DLD1 (cell line): ENCODE measurements at regions not wholly inside any gene's neighbourhood (a gene's known extent, or its start where the extent isn't known, plus 50 kb on each side); places are given as distances from the start of the nearest gene placed in this dataset.

Source experiments
- in situ Hi-C: cut with HindIII; loops from 2 replicates; pipeline ENCODE4 v1.10.0; 2017; ENCODE audit warnings: low sequenced_read_pairs

DNA sequence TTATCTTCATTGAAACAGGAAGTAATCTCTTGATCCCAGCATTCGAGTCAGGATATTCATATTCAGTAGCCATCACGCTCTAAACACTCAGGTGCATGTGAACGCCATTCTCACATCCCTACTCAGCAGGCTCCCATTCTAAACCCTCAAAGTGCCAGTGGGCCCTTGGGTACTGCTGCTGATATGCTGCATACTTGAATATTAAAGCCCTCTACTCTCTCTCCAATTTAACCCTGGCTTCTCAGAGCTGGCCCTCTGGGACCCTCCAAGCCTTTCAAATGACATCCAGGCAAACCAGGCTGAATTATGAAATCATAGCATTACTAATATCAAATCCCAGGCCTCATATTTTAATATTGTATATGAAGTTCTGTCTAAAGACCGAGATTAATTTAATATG, 468.2 kb downstream of the NUF2 start:
- in situ Hi-C loops, result no loop called here

DNA sequence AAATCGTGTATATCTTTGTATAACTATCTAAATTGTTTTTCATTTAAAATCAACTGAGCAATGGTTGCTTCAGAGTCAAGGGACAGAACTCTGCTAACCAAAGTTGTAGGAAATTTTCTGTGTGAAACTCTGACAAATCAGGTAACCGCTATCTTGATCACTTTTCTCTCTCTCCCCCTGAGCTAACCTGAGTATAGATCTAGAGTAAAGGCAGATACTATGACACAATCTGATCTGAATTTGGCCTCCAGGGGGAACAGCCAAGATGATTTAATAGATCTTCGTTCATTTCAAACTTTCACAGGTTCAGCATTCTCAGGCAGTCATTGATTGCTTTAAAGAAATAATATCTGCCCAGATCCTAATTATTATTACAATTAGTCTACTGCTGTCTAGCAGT, 472.8 kb downstream of the NUF2 start:
- in situ Hi-C loops, result no loop called here

DNA sequence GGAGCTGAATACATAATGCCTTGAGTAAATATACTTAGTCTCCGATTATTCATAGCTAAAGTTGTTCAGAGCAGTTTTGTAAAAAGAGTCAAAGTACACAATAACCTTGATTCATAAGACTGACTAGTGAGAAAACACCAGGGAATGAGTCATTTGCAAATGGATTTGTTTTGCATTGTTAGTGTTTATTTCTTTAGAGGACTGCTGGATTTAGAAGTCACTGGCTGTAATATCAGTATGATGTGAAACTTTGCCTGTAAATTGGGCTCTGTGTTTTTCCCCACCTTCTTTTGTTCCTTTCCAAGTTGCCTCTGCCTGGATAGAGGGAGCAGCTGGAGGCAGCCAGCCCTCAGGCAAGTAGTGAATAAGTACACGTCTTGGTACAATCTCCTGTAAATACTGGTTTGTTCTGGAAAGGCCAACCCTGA, 474.7 kb downstream of the NUF2 start:
- in situ Hi-C loops, result no loop called here

DNA sequence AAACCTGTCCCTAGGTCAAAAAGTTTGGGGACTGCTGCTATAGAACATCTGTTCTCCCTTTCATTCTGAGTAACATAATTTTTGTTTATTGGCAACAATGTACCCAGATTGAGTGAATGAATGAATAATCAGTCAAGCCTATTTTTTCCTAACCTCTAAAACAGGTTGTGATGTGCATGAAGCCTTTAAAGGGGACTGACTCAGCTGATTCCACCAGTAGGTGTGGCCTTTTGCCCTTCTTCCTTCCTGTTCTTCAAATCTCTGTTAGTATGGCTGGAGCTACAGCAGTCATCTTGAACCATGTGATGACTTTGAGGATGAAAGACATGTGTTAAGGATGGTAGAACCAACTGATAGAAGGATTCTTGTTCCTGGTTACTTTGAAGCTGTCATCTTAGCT, 476.1 kb downstream of the NUF2 start:
- in situ Hi-C loops, result no loop called here

DNA sequence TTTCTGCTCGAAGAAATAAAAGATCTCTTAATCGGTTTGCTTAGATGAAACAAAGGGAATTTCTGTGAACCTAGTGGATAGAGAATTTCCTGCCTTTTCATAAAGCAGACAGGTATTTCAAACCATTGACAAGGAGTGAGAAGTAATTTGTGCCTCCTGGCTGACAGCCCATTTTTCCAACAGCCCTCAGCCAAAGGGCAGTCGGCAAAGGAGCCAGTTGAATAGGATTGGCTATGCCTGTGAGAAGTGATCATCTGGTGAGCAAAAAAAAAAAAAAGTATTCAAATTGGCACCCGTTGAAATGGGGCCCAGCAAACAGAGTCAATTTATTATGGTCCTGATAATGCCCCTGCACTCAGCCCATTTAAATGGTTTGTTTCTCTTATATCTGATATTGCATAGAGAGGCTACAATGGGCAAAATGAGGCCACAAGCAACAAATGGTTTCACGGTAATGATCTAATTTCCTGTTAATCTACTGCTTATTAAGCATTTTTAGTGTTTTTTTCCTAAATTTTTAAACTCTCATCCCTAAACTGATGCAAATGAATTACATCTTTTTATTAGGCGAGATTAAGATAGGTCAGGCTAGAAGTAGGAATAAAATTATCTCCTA, 477.5 kb downstream of the NUF2 start:
- in situ Hi-C loops, result no loop called here

DNA sequence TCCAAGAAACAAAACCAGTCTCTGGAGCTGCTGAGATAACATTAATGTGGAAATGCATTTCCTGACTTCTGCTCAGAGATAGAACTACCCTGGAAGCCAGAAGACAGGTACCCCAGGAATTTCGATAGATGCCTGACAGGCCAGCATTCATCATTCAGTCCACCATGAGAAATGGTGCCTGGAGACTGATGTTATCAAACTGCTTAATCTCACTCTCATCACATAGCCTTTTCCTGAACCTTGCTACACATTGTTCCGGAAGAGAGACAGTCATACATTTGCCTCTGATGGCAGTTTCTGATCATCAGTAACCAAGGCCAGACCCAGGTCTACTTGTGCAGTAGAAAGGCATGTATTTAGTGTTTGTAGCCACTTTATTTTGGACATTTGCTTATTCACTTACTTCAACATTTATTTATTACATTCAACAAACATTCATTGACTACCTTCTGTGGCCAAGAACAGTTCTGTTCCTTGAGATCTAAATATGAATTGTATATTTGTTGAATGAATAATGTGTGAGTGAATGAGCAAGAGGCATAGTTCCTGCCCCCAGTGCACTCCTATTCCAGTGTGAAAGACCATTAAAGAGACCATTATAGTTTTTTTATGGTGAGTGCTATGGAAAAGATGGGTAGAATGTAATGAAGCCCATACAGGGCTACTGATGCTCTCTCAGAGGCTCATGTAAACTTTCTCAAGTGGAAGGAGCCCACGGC, 485.7 kb downstream of the NUF2 start:
- in situ Hi-C loops, result no loop called here

DNA sequence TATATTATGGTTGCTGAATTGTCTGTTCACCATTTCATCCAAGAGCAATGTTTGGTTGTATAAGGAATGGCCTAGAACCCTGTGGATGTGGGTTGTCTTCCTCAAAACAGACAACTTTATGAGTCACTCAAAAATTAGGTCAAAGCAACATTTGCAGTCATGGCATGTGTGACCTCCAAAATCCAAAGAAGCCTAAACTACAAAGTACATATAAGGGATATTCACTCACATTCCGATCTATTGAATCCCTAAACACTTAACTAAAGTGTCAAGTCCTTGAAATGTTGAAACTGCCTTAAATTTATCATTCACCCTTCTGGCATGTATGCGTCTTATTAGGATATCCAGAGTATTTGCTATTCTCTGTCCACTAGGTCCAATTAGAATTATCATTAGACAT, 491.5 kb downstream of the NUF2 start:
- in situ Hi-C loops, result no loop called here

DNA sequence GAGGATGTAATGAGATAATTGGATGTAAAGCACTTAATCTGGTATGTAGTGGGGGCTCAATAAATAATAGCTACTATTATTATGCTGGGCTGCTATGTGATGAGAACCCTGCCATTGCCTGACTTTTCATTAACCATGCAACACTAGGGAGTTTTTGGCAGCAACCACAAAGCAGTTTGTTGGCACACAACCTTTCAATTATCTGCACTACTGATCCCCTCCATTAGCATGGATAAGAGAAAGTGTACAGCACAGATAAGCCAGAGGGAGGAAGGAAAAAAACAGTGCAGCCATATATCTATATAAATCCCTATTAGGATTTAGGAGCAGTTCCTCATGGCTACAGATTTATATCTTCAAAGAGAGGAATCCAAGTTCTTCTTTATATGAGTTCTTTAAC, 498.5 kb downstream of the NUF2 start:
- in situ Hi-C loops, result no loop called here

DNA sequence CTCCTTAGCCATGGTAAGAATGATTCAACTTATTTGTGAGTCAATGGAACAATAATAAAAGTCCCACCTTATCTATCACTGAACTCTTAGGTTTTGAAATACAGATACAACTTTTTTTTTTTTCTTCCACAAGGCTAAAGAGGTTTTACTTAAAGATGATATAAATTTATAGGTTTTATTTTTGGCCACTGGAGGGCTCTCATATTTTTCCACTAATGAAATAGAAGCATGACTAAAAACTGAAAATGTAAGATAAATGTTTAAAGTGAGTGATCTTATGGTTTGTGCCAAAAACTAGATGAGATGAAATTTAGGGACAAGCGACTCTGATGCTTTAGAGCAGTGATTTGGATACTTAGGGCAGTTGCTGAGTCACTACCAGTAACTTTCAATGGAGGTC, 499.0 kb downstream of the NUF2 start:
- in situ Hi-C loops, result no loop called here

DNA sequence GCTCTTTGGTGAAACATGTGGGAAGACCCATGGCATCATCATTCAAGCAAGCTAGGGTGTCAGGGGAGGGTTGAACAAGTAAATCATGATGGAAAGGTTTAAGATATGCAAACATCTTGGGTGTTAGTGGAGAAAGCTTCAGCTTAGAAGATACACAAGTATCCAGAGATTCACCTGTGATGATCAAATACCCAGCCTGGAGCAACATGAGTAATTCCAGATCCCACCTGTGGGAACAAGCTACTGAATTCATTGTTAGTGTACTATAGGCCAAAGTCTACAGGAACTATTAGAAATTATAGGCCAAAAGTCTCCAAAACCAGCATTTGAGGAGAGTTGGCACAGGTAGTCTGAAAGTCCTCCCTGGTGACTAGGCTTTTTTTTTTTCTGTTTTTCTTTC, 499.9 kb downstream of the NUF2 start:
- in situ Hi-C loops, result no loop called here

DNA sequence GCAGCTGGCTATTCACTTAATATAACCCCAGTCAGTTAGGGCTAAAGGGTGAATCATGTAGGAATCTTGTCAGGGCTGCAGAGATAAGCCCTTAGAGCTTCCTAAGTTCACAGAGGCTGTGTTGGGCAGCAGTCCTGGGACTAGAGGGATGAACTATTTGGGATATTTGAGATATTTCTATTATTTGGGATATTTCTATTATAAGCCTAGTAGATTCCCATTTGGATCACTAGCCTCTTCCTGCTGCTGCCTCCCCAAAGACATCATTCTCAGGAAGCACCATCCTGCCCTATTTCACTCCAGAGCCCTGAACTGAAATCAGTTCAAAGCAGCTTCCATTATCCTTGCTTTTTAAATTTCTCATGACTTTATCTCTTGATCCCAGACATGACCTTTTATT, 501.3 kb downstream of the NUF2 start:
- in situ Hi-C loops, result no loop called here

DNA sequence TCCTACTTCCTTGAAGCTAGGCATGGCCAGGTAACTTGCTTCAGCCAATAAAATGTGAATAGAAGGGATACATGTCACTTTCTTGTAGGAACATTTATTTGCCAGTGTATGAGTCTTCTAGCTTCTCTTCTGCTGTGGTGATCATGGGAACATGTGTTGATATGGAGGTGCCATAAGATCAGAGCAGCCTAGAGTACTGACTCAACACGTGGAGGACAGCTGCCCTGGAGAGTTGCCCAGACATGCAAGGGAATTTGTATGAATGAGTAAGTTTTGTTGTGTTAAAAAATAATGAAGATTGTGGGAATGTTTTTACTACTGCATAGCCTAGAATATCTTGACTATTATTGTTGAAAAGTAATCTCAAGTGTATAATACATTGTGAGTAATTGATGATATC, 502.3 kb downstream of the NUF2 start:
- in situ Hi-C loops, result no loop called here

DNA sequence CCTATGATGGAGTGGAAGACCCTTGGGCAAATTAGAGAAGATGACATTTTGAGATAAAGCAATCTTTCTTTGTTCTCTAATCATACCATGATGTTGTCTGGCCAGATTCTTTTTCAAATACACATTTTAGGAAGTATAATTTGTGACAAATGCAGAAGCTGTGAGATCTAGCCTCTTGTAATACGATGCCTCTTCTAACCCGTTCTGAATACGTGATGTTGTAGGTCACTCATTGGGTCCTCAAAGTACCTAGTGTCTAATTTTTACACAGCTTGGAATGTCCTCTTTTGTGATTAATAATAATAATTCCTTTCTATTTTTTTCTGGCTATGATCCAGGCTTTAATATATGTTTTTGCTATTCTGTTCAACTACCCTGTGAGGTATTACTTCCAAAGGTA, 502.7 kb downstream of the NUF2 start:
- in situ Hi-C loops, result no loop called here

DNA sequence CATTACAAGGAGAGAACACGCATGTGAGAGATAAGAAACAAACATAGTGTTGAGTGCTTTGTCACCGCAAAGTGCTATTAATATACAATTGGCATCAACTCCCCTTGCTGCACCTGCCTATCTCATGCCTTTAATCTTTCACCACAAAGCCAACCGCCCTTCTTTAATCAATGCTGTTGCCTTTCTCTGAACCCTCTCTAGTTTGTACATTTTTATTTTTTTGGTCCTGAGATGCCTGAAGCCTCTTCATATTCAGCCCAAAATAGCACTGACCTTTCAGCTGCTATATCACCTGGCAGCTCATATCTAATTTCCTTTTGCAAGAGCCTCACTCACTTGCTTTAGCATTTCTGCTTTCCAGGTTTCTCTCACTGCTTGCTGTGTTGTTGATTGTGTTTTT, 504.7 kb downstream of the NUF2 start:
- in situ Hi-C loops, result no loop called here

DNA sequence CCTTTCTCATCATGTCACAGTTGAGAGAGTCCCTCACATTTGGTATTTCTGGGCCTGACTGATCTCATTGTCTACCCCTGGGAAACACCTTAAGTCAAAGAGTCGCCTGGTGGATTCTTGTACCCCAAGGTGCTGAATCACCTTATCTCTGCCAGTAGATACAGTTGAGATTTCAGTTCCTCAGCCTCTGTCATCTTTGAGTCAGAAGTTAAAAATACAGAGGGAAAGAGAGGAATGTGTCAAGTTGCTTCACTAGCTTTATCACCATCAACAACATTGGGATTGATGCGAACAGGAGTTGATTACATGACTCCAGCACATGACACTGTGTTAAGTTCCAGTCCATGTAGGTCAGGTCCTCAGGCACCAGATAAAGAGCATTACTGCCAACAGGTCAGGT, 513.0 kb downstream of the NUF2 start:
- in situ Hi-C loops, result no loop called here

DNA sequence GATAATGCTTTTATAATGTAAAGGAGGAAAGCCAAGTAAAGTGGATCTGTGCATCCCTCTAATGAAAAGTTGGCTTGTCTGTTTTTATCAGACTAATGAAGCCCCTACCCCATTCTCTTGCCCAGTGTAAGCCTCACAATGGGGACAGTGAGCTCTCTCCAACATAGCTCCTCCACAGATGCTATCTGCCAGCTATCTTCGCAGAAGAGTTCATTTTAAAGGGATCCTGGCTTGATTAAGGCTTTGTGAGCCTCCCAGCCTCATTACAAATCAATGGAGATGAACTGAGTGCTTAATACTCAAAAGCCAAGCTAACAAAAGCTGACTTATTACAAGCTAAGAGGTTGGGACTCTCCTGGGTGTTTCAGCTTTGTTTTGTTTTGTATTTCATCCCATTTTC, 514.7 kb downstream of the NUF2 start:
- in situ Hi-C loops, result no loop called here

DNA sequence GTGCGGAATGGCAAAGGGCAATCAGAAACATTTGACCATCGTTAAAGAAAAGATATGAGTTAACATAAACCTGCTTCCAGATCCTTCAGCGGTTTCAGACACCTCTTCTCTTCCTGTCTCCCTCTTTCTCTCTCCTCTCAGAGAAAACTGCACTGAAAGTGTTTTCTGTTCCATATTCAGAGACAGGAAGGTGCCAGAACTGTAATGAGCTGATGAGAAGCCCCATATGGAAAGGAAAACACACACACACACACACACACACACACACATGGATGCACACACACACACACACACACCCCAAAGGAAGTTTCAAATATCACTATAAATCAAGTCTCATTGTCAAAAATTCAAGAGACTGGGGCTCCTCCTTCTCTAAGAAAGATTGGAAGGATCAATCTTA, 515.5 kb downstream of the NUF2 start:
- in situ Hi-C loops, result no loop called here

DNA sequence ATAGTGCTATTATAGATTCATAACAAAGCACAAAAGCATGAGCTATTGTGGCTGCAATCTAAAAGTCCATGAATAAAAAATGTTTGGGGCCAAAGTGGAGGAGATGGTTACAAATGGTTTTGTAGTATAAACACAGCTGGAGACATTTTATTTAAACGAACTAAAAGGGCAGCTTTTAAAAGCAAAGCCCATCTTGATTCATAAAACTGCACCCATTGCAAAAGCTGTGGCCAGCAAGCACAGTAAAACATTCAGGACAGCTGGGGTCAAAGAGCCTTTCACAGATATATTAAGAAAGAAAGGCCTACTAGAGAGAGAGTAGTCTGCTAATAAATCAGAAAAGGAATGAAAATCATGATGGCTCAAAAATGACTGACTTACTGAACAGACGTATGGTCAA, 520.8 kb downstream of the NUF2 start:
- in situ Hi-C loops, result no loop called here

DNA sequence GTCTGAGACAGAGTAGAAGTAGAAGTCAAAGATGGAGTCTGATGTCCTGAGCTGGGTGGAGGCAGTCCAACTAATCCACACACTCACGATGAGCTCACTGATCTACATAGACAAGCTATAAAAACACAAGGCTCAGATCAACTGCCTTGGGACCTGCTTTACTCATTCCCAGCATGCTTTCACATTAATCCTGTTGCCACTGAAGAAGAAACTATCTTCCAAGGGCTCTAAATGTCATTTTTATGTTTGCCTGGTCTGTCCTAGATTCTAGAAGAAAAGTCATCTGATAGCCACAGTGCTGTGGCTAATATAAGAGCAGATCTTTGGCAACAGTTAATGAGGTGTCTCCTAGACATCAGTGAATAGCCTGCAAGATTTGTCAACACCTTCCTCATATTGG, 522.7 kb downstream of the NUF2 start:
- in situ Hi-C loops, result no loop called here

DNA sequence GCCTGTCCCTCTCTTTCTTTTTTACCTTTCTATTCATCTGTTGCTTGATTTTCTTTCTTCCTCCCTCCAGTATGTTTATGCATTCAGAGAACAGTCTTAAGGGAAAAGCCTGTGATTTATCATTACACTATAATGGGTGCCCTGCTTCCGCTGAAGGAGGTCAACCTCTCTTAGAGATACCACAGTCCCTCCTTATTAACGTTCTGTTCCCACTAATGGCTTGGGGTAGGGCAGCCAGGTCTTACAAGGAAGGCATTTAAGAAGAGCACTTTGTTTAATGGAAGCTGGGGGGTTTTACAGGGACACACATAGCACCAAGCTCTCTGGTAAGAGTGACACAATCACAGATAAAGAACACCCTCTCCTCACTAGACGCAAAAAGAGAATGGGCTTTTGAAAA, 523.5 kb downstream of the NUF2 start:
- in situ Hi-C loops, result no loop called here

DNA sequence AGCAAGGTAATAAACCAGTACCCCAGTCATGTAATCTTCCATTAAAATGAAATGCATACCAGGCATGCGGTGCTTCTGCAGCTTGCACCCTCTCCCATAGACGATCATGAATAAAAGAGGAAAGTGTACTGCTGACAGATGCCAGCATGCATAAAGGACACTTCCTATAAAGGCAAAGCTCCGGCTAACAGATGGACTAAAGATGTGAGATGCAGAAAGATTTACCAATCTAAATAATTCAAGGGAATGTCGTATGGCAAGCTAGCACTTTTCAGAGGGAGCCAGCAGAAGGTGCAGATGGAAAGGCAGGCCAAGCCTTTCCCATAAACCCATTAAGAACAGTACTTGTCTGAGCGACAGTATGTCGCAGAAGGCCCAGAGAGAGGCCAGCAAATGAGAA, 542.0 kb downstream of the NUF2 start:
- in situ Hi-C loops, result no loop called here

DNA sequence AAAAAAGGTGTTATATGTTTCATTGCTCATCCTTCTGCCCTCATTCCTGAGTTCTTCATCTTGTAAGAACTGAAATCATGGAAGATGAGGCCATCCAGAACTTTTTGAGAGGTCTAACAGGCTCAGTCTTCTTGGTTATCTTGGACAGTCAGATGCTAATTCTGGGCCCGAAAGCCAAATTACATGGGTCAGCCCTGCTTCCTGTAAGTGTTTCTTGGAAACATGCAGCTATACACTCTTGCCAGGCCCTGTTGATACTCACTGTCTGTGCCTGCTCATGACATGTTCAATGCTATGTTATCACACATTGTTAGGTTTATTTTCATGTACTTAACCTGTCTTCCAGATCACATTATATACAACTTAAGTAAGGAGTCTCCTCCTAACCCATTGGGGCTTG, 542.5 kb downstream of the NUF2 start:
- in situ Hi-C loops, result no loop called here

DNA sequence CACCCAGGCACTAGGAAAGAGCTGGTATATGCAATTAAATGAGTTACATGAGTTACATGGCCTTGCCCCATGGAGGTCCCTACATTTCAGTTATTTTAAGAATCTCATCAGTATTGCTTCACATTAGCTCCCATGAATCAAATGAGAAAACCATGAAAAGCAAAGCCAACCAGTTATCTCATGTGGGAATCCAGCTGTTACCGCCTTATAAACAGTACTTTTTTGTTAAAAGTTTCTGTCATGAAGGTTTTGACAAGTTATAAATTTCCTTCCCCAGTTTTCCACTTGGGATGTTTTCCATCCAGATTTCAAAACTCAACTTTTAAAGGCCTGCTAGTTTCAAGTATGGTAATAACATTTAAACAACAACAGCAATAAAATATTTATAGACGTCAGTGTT, 544.8 kb downstream of the NUF2 start:
- in situ Hi-C loops, result no loop called here
